Memory B cell (primary cell): ENCODE measurements at regions not wholly inside any gene's neighbourhood (a gene's known extent, or its start where the extent isn't known, plus 50 kb on each side); places are given as distances from the start of the nearest gene placed in this dataset.

Source experiments
- ATAC-seq: fragments of 150-1000 bp; cut with Tn5 transposase; 2 replicates; pipeline ENCODE4 v1.10.0; 2021; ENCODE audit warnings: low read depth, mild to moderate bottlenecking, moderate library complexity
- DNase-seq, 2 donors: peaks; one replicate each; pipeline ENCODE4 v3.0.0; 2022; ENCODE audit warnings: low spot score in 2 of 2
- H3K27ac Mint-ChIP-seq: one replicate; pipeline ENCODE4 v1.8.0; 2022; ENCODE audit warnings: mild to moderate bottlenecking, moderate library complexity, mixed read lengths
- H3K27me3 Mint-ChIP-seq: one replicate; pipeline ENCODE4 v1.8.0; 2022; ENCODE audit warnings: mixed read lengths
- H3K36me3 Mint-ChIP-seq: one replicate; pipeline ENCODE4 v1.8.0; 2022; ENCODE audit warnings: mild to moderate bottlenecking, mixed read lengths
- H3K4me1 Mint-ChIP-seq: one replicate; pipeline ENCODE4 v1.8.0; 2022; ENCODE audit warnings: mixed read lengths
- H3K4me3 Mint-ChIP-seq: one replicate; pipeline ENCODE4 v1.8.0; 2022; ENCODE audit warnings: mild to moderate bottlenecking, moderate library complexity, mixed read lengths
- H3K9me3 Mint-ChIP-seq: one replicate; pipeline ENCODE4 v1.8.0; 2022; ENCODE audit warnings: mixed read lengths

- Mint-ChIP-seq H3K27ac (no peak overlapping the region), H3K27me3 (peaks cover 8% of the 10 kb centered on the region), H3K36me3 (peaks cover 2% of the 10 kb centered on the region), H3K4me3 (no peak overlapping the region), H3K4me1 (no peaks in the 10 kb centered on the region), H3K9me3 (peaks cover 10% of the 10 kb centered on the region)
- DNase-seq (no peak), ATAC-seq (no peak)
Observed at GRCh38 chr2:15845737-15846405, 94.5 kb upstream of the MYCN start.

GRCh38 chr2:15846626-15847025, 93.7 kb upstream of the MYCN start:
- Mint-ChIP-seq H3K27me3 (peaks cover 8% of the 10 kb centered on the region), H3K36me3 (peaks cover 2% of the 10 kb centered on the region), H3K9me3 (peaks cover 10% of the 10 kb centered on the region), H3K27ac (no peak overlapping the region), H3K4me1 (no peaks in the 10 kb centered on the region), H3K4me3 (no peak overlapping the region)
- DNase-seq: no peak
- no peak for ATAC-seq

DNA sequence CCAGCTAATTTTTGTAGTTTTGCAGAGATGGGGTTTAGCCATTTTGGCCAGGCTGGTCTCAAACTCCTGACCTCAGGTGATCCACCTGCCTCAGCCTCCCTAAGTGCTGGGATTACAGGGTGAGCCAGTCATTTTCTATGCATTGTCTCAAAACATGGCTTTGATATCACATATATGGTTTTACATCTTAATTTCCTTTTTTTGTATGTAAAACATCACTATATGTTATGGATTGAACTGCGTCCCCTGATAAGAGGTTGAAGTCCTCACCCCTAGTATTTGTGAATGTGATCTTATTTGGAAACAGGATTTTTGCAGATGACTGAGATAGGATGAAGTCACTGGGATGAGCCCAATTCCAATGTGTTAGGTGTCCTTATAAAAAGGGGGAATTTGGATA, 89.8 kb upstream of the MYCN start:
- H3K9me3 Mint-ChIP-seq: peaks cover 10% of the 10 kb centered on the region
- H3K27me3 Mint-ChIP-seq: peaks cover 4% of the 10 kb centered on the region
- DNase-seq: no peak
- no peak overlapping the region for H3K4me3 Mint-ChIP-seq
- peaks cover 2% of the 10 kb centered on the region for H3K36me3 Mint-ChIP-seq
- H3K27ac Mint-ChIP-seq: no peak overlapping the region
- ATAC-seq: no peak
- H3K4me1 Mint-ChIP-seq: no peaks in the 10 kb centered on the region

GRCh38 chr2:15851076-15851693, 89.2 kb upstream of the MYCN start:
- no peak for ATAC-seq
- Mint-ChIP-seq H3K27ac (no peak overlapping the region), H3K4me1 (no peaks in the 10 kb centered on the region), H3K9me3 (peaks cover 10% of the 10 kb centered on the region), H3K4me3 (no peak overlapping the region), H3K36me3 (peaks cover 2% of the 10 kb centered on the region), H3K27me3 (peaks cover 4% of the 10 kb centered on the region)
- no peak for DNase-seq

DNA sequence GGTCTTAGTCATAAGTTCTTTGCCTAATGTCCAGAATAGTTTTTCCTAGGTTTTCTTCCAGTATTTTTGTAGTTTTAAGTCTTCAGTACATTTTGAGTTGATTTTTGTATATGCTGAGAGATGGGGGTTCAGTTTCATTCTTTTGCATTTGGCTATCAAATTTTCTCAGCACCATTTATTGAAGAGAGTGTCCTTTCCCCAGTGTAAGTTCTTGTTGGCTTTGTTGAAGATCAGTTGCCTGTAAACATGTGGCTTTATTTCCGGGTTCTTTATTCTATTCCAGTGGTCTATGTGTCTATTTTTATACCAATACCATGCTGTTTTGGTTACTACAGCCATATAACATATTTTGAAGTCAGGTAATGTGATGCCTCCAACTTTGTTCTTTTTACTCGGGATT, 87.5 kb upstream of the MYCN start:
- H3K27ac Mint-ChIP-seq: no peak overlapping the region
- peaks cover 2% of the 10 kb centered on the region for H3K36me3 Mint-ChIP-seq
- H3K9me3 Mint-ChIP-seq: peaks cover 8% of the 10 kb centered on the region
- peaks cover 8% of the 10 kb centered on the region for H3K27me3 Mint-ChIP-seq
- H3K4me1 Mint-ChIP-seq: no peaks in the 10 kb centered on the region
- ATAC-seq (no peak), DNase-seq (no peak)
- no peak overlapping the region for H3K4me3 Mint-ChIP-seq

DNA sequence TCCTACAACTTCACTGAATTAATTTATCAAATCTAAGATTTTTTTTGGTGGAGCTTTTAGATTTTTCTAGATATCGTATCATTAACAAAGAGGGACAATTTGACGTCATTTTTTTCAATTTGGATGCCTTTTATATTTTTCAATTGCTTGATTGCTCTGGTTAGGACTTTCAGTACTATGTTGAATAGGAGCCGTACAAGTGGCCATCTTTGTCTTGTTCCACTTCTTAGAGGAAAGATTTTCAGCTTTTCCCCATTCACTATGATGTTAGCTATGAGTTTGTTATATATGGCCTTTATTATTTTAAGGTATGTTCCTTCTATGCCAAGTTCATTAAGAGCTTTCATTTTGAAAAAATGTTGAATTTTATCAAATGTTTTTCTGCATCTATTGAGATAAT, 86.4 kb upstream of the MYCN start:
- Mint-ChIP-seq H3K4me1 (no peaks in the 10 kb centered on the region), H3K4me3 (no peak overlapping the region), H3K27ac (no peak overlapping the region), H3K36me3 (peaks cover 2% of the 10 kb centered on the region), H3K27me3 (peaks cover 8% of the 10 kb centered on the region), H3K9me3 (peaks cover 8% of the 10 kb centered on the region)
- no peak for ATAC-seq
- DNase-seq: no peak

DNA sequence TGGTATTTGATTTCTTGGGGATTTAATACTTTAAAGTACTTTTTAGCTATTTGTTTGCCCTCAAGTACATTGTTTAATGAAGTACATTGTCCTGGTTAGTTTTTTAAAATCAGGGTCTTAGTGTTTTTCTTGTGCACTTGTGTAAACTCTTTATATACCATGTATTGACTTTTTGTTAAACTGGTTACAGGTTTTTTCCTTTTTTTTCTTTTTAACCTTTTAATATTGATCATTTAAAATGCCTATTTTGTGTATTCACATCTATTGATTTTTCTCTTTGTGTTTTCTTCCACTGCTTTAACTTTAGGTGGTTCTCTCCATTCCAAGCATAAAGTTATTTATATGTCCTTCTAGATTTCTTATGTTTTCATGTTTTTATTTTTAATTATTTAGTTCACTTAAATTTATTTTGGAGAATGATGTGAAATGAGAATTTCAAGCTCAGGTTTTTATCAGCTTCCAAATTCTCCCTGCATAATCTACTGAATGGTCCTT, 84.5 kb upstream of the MYCN start:
- H3K27ac Mint-ChIP-seq: no peak overlapping the region
- no peak for DNase-seq
- H3K4me1 Mint-ChIP-seq: no peaks in the 10 kb centered on the region
- no peaks in the 10 kb centered on the region for H3K9me3 Mint-ChIP-seq
- no peaks in the 10 kb centered on the region for H3K36me3 Mint-ChIP-seq
- no peak for ATAC-seq
- no peak overlapping the region for H3K4me3 Mint-ChIP-seq
- H3K27me3 Mint-ChIP-seq: peaks cover 8% of the 10 kb centered on the region

GRCh38 chr2:15856318-15856717, 84.0 kb upstream of the MYCN start:
- DNase-seq (no peak), ATAC-seq (no peak)
- Mint-ChIP-seq H3K27ac (no peak overlapping the region), H3K27me3 (peaks cover 8% of the 10 kb centered on the region), H3K4me1 (no peaks in the 10 kb centered on the region), H3K4me3 (no peak overlapping the region), H3K36me3 (no peaks in the 10 kb centered on the region), H3K9me3 (no peaks in the 10 kb centered on the region)

DNA sequence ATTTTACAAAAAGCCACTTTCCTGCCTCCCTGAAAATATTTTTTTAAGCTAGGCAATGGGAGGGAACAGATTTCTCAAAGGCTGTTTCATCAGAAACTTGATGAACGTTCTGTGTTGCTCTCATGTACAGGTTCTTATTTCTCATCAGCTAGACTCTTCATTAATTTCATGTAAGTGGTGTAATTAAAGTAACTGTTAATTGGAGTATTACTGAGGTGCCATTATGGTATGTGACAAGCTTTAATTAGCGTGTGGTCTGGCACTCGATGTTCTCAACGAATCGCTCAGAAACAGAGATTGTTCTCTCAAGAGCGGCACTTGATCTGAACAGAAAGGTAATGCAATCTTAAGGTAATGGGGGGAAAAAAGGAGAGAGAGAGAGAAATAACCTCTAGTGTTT, 81.9 kb upstream of the MYCN start:
- Mint-ChIP-seq H3K27me3 (peaks cover 8% of the 10 kb centered on the region), H3K36me3 (no peaks in the 10 kb centered on the region), H3K4me3 (no peak overlapping the region), H3K4me1 (no peaks in the 10 kb centered on the region), H3K9me3 (no peaks in the 10 kb centered on the region), H3K27ac (no peak overlapping the region)
- no peak for DNase-seq
- no peak for ATAC-seq

DNA sequence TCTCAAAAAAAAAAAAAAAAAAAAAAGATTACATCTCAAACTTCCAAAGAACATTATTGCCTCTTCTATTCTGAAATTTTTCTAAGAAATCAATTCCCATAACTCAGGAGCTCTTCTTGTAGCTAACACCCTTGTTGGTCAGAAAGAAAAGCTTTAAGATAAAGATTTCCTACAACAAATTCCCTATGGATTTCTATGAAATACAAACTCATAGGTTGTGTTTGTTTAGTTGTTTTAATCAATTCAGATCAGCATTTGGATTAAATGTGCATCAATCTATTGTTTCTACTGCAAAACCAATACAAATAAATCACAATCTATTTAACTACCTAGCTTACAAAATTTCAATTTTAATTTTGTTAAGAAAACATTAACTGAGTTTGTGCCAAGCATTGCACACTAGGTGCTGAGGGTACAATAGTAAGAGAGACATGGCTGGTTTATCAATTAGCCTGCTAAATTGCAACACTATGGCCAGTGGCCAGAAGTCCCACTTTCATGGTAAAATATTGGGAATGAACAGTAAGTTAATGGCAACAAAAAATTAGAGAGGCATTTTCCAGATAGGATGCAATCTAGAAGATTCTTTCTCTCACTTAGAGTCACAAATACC, 80.2 kb upstream of the MYCN start:
- Mint-ChIP-seq H3K36me3 (no peaks in the 10 kb centered on the region), H3K27ac (no peak overlapping the region), H3K9me3 (no peaks in the 10 kb centered on the region), H3K4me1 (no peaks in the 10 kb centered on the region), H3K4me3 (no peak overlapping the region), H3K27me3 (peaks cover 8% of the 10 kb centered on the region)
- DNase-seq (no peak), ATAC-seq (no peak)

- no peaks in the 10 kb centered on the region for H3K4me1 Mint-ChIP-seq
- no peak overlapping the region for H3K27ac Mint-ChIP-seq
- DNase-seq (no peak), ATAC-seq (no peak)
- H3K9me3 Mint-ChIP-seq: no peaks in the 10 kb centered on the region
- H3K36me3 Mint-ChIP-seq: no peaks in the 10 kb centered on the region
- H3K4me3 Mint-ChIP-seq: no peak overlapping the region
- peaks cover 8% of the 10 kb centered on the region for H3K27me3 Mint-ChIP-seq
Observed at GRCh38 chr2:15860760-15861159, 79.6 kb upstream of the MYCN start.

DNA sequence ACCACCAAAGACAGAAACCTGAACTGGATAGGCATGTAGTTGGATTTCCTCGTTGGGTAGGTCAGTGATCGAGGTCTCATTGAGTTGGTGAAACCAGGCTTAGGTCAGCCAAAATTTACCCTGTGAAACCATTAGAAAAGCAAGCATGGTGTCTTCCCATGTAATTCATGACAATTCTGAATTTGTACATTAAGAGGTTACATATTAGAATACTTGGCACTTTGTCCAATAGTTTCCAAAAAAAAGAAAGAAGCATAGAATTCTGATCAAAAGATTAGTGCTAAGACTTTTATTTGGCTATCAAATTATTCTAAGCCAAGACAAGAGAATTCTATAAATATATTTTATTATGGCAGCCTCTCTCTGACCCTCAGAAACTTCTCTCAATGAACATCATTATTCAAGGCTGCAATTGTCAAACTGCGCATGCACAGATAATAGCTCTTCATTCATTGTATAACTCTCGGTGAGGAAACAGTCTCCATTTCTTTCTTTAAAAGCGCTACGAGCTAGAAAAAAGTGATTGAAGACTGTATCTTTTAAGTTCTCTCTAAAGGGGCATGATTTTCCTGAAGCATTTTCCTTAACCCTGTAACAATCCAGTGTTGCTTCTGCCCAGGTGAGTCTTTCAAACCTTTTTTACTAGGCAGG, 79.1 kb upstream of the MYCN start:
- no peak overlapping the region for H3K4me3 Mint-ChIP-seq
- no peaks in the 10 kb centered on the region for H3K9me3 Mint-ChIP-seq
- H3K36me3 Mint-ChIP-seq: no peaks in the 10 kb centered on the region
- H3K27ac Mint-ChIP-seq: no peak overlapping the region
- ATAC-seq: no peak
- peaks cover 5% of the 10 kb centered on the region for H3K27me3 Mint-ChIP-seq
- H3K4me1 Mint-ChIP-seq: no peaks in the 10 kb centered on the region
- no peak for DNase-seq

DNA sequence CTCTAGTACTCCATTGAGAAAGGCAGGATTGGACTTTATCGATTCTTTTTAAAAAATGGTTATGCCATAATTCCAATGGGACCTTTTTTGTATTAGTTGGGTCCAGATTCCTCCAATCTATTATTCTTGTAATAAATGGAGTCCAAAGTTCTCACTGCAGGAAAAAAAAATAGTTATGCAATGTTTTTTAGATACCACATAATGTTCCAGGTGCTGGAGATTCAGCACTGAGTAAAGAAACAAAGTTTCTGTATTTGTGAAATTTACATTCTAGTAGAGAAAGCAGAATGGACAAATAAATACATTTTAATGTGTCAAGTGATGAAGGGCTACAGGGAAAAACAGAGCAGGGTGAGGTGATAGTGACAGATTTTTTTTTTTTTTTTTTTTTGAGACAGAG, 78.5 kb upstream of the MYCN start:
- Mint-ChIP-seq H3K27ac (no peak overlapping the region), H3K4me3 (no peak overlapping the region), H3K4me1 (no peaks in the 10 kb centered on the region), H3K9me3 (peaks cover 1% of the 10 kb centered on the region), H3K27me3 (peaks cover 4% of the 10 kb centered on the region), H3K36me3 (no peaks in the 10 kb centered on the region)
- no peak for ATAC-seq
- no peak for DNase-seq

- no peaks in the 10 kb centered on the region for H3K4me1 Mint-ChIP-seq
- DNase-seq: no peak
- H3K36me3 Mint-ChIP-seq: no peaks in the 10 kb centered on the region
- ATAC-seq: no peak
- no peak overlapping the region for H3K4me3 Mint-ChIP-seq
- H3K9me3 Mint-ChIP-seq: peaks cover 1% of the 10 kb centered on the region
- no peaks in the 10 kb centered on the region for H3K27me3 Mint-ChIP-seq
- H3K27ac Mint-ChIP-seq: no peak overlapping the region
Observed at GRCh38 chr2:15863089-15863488, 77.3 kb upstream of the MYCN start.
